Esophagus mucosa (tissue), 1 donor: ENCODE measurements at regions not wholly inside any gene's neighbourhood (a gene's known extent, or its start where the extent isn't known, plus 50 kb on each side); places are given as distances from the start of the nearest gene placed in this dataset.
"Not testable (repeated sequence)": the region's sequence is repeated elsewhere in the genome, so short reads cannot be mapped to it uniquely, and the experiment has no call there.

Source experiments
- ATAC-seq: fragments of 200-7000 bp; cut with Tn5 transposase; one replicate; pipeline ENCODE4 v1.9.1; 2020
- donor health status: DM: yes; HTN: yes; CAD: no.

GRCh38 chr4:25981749-25982148 is 67.7 kb downstream of the SMIM20 start:
- no peak for ATAC-seq

GRCh38 chr4:25982962-25983361 is 68.9 kb downstream of the SMIM20 start:
- ATAC-seq: no peak

GRCh38 chr4:25984266-25984665 is 70.2 kb downstream of the SMIM20 start:
- no peak for ATAC-seq

GRCh38 chr4:25984796-25985195 is 70.8 kb downstream of the SMIM20 start:
- ATAC-seq: no peak

- no peak for ATAC-seq
Observed at GRCh38 chr4:25986807-25987206, 72.8 kb downstream of the SMIM20 start.

GRCh38 chr4:25991340-25991739 is 77.3 kb downstream of the SMIM20 start:
- no peak for ATAC-seq

- peak; percentile 58 for ATAC-seq
Observed at GRCh38 chr4:25993395-25994185, 79.6 kb downstream of the SMIM20 start.

GRCh38 chr4:25994577-25994976 is 80.6 kb downstream of the SMIM20 start:
- peak; percentile 73 for ATAC-seq

GRCh38 chr4:26000274-26000950 is 86.4 kb downstream of the SMIM20 start:
- ATAC-seq: no peak

GRCh38 chr4:26001413-26001812 is 87.4 kb downstream of the SMIM20 start:
- ATAC-seq: no peak

- no peak for ATAC-seq
Observed at GRCh38 chr4:26001816-26002215, 87.8 kb downstream of the SMIM20 start.

GRCh38 chr4:26003056-26003455 is 89.0 kb downstream of the SMIM20 start:
- no peak for ATAC-seq

GRCh38 chr4:26004290-26004689 is 90.3 kb downstream of the SMIM20 start:
- no peak for ATAC-seq

GRCh38 chr4:26005764-26006163 is 91.7 kb downstream of the SMIM20 start:
- no peak for ATAC-seq

GRCh38 chr4:26008737-26009136 is 94.7 kb downstream of the SMIM20 start:
- ATAC-seq: no peak

- no peak for ATAC-seq
Observed at GRCh38 chr4:26009502-26009901, 95.5 kb downstream of the SMIM20 start.

GRCh38 chr4:26010304-26010703 is 96.3 kb downstream of the SMIM20 start:
- no peak for ATAC-seq

- ATAC-seq: no peak
Observed at GRCh38 chr4:26013629-26014028, 99.6 kb downstream of the SMIM20 start.

GRCh38 chr4:26015133-26015651 is 101.2 kb downstream of the SMIM20 start:
- no peak for ATAC-seq

- ATAC-seq: no peak
Observed at GRCh38 chr4:26015906-26016305, 101.9 kb downstream of the SMIM20 start.

GRCh38 chr4:26017531-26017930 is 103.5 kb downstream of the SMIM20 start:
- no peak for ATAC-seq

- ATAC-seq: not testable (repeated sequence)
Observed at GRCh38 chr4:26017961-26018700, 104.1 kb downstream of the SMIM20 start.

GRCh38 chr4:26020083-26020668 is 106.2 kb downstream of the SMIM20 start:
- no peak for ATAC-seq
